Activated CD4-positive, CD25-positive, alpha-beta regulatory T cell treated with anti-CD3 and anti-CD28 coated beads, Interleukin-2, amount 50 U/mL, for 24 hours (primary cell): ENCODE measurements at regions not wholly inside any gene's neighbourhood (a gene's known extent, or its start where the extent isn't known, plus 50 kb on each side); places are given as distances from the start of the nearest gene placed in this dataset.
"Not testable (repeated sequence)": the region's sequence is repeated elsewhere in the genome, so short reads cannot be mapped to it uniquely, and the experiment has no call there.

Experiments used
- ATAC-seq, 2 donors: fragments of 150-1000 bp; cut with Tn5 transposase; one replicate each; pipeline ENCODE4 v1.10.0; 2021; ENCODE audit warnings: mild to moderate bottlenecking in 1 of 2, moderate library complexity in 1 of 2

DNA sequence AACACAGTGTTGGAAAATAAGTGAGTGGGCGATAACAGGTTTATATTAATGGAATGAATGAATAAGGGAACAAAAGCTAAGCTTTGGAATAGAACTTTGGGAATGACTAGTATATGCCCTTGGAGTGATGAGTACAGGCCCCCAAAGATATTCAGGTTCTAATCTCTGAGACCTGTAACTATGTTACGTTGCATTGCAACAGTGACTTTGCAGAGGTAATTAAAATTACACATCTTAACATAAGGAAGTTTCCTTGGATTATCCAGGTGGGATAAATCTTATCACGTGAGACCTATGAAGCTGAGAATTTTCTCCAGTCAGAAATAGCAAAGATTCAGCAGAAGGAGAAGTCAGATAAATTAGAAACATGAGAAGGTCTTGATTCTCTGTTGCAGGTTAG is 661.5 kb upstream of the LINC00305 start:
- ATAC-seq: no peak

- no peak for ATAC-seq
Observed at GRCh38 chr18:64809801-64810200, 660.9 kb upstream of the LINC00305 start.

DNA sequence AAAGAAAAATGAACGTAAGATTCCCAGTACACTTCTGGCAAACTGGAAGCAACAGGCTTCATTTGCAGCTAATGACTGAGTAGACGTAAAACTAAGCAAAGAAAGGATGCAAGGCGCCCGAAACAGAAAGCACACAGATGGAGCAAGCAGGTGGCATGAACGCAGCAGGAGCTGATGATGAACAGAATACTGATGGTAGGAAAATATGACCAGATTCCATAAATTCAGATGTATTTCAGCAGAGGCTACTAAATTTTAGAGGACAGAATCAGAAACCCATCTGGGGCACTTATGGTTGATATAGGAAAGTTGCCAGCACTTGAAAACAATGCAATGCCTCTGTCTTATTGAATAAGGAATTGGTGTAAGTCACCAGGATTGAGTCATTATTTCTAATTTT is 658.7 kb upstream of the LINC00305 start:
- ATAC-seq: no peak

- ATAC-seq: no peak
Observed at GRCh38 chr18:64806691-64807090, 657.8 kb upstream of the LINC00305 start.

- ATAC-seq: no peak
Observed at GRCh38 chr18:64806232-64806631, 657.3 kb upstream of the LINC00305 start.

DNA sequence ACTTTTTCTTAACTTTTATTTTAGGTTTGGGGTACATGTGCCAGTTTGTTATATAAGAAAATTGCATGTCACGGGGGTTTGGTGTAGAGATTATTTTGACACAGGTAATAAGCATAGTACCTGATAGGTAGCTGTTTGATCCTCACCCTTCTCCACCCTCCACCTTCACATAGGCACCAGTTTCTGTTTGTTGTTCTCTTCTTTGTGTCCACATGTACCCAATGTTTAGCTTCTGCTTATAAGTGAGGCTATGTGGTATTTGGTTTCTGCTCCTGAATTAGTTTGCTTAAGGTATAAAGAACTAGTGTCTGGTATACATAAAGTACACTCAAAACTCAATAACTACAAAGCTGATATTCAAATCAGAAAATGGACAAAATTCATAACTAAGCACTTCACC is 654.6 kb upstream of the LINC00305 start:
- ATAC-seq: no peak

DNA sequence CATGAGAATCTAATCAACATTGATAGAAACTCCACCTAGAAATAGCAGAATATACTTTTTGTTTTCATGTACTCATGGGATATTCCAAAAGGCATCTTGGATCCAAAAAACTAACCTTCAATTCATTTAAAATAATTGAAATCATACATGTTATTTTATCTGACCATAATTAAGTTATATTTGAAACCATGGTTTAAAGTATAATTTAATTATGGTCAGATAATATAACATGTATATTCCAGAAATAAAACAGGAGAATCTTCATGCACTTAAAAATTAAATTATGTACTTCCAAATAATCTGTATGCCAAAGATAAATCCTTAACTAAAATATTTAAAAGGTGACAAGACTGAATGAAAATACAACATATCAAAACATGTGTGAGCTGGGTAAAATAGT is 651.3 kb upstream of the LINC00305 start:
- ATAC-seq: no peak

DNA sequence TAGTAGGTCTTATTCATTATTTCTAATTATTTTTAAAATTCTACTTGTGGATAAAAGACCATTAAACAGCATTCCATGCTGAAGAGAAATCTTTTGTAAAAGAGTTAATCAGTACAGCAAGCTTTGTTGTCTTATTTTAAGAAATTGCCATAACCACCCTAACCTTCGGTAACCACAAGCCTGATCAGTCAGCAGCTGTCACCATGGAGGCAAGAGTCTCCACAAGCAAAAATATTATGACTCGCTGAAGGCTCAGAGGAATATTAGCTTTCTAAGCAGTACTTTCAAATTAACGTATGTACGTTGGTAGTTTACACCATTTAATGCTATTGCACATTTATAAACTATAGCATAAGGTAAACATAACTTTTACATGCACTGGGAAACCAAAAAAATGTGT is 650.5 kb upstream of the LINC00305 start:
- ATAC-seq: no peak

DNA sequence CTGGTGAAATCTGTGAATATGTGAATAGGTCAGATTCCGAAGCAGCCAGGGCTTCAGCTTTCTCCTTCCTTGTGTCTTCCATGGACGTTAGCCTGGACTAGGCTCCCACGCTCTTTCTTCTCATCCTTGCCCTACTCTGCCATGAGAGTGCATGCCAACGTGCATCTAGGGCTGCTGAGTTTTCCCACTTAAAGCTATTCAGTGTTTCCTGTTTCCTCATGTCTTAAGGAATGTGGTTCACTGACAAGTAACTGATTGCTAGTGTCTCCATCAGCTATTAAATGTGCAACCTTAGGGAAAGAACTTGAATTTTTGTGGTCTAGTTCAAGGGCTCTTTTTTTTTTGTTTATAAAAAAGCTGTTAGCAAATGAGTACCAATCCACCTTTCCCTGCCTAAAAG is 642.3 kb upstream of the LINC00305 start:
- ATAC-seq: no peak

DNA sequence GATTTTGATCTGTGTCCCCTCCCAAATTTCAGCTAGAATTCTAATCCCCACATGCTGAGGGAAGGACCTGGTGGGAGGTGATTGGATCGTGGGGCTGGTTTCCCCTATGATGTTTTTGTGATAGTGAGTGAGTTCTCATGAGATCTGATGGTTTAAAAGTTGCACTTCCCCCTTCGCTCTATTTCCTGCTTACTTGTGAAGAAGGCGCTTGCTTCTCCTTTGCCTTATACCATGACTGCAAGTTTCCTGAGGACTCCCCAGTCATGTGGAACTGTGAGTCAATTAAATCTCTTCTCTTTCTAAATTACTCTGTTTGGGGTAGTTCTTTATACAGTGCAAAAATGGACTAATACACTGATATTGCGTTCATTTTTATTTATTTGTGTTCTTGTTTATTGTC is 636.8 kb upstream of the LINC00305 start:
- no peak for ATAC-seq

DNA sequence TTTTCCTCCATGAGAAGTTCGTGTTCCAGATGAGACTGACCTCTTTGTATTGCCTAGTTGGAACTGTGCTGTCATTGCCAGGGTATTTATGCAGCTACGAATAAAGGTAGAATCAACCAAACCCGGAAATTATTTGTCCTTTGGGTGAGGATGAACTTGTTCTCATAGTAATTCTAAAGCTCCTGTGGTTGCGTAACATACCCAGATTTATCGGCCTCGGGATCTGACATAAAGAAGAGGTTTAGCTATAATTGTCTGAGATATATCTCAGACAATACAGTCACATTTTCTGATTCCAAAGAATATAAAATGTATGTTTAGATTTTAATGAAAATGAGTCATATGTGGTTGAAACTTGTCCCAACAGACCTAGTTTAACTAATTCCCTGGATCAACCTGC is 628.7 kb upstream of the LINC00305 start:
- no peak for ATAC-seq

DNA sequence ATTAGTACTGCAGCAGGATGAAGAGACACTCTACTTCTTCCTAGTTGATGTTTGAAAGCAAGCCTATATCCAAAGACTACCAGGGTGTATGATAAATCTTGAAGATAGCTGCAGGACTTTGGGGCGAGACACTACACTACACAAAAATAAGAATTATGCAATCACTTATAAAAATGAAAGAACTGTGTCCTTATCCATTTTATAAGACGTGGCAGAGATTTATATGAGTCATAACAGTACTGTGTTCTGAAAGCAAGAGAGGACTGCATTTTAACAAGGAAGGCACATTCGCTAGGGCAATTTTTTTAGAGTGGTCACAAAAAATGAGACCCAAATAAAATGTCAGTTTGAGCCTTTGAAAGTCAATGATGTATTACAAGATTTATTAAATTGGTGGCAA is 617.0 kb upstream of the LINC00305 start:
- no peak for ATAC-seq

DNA sequence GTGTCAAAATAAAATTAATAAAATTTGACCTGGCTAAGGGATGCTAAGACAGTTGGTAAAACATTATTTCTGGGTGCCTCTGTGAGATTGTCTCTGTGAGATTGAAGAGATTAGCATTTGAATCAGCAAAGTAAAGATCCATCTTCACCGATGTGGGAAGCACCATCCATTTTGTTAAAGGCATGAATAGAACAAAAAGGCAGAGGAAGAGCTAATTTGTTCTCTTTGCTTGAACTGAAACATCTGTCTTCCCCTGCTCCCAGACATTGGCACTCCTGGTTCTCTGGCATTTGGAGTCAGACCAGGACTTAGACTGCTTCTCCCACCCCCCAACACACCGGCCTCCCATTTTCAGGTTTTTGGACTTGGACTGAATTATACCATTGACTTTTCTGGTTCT is 603.8 kb upstream of the LINC00305 start:
- ATAC-seq: no peak

GRCh38 chr18:64749884-64750283 is 601.0 kb upstream of the LINC00305 start:
- no peak for ATAC-seq

GRCh38 chr18:64747803-64748202 is 598.9 kb upstream of the LINC00305 start:
- ATAC-seq: no peak

DNA sequence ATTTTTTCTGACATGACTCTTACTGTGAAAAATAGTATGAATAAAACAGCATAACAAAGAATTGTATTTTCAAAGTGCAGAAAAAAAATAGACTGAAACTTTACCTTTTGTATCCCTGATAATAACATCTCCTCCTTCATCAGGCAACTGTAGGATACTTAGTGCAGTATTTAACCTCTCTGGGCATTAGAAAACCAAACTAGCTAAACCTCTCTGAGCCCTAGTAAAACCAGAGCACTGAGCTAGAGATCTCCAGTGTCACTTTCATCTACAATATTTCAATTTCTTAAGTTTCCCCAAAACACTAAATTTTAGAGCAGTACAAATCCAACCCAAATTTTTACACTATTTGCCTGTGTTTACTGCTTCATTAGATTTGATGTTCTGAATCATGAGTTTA is 594.0 kb upstream of the LINC00305 start:
- no peak for ATAC-seq

DNA sequence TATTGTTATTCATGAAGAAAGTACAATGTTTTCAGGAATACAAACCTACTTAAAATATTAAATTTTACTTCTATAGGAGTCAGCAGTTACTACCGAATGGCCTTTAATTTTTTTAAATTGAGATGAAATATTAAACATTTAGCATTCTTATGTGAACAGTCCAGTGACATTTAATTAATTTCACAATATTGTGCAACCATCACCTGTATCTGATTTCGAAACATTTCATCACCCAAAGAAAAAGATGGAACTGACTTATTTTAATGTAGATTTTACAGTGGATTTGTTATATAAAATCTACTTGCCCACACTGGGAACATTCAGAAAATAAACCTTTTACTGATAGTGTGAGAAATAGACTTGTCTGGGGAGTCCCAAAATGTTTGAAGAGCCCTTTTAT is 585.2 kb upstream of the LINC00305 start:
- no peak for ATAC-seq

DNA sequence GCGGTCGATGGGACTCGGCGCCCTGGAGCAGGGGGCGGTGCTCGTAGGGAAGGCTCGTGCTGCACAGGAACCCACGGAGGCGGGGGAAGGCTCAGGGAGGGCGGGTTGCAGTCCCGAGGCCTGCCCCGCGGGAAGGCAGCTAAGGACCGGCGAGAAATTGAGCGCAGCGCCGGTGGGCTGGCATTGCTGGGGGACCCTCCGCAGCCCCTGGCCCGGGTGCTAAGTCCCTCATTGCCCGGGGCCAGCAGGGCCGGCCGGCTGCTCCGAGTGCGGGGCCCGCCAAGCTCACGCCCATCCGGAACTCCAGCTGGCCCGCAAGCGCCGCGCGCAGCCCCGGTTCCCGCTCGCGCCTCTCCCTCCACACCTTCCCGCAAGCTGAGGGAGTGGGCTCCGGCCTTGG is 576.8 kb upstream of the LINC00305 start:
- ATAC-seq: not testable (repeated sequence)

GRCh38 chr18:64720781-64721464 is 572.0 kb upstream of the LINC00305 start:
- no peak for ATAC-seq

GRCh38 chr18:64718808-64719207 is 569.9 kb upstream of the LINC00305 start:
- ATAC-seq: no peak

DNA sequence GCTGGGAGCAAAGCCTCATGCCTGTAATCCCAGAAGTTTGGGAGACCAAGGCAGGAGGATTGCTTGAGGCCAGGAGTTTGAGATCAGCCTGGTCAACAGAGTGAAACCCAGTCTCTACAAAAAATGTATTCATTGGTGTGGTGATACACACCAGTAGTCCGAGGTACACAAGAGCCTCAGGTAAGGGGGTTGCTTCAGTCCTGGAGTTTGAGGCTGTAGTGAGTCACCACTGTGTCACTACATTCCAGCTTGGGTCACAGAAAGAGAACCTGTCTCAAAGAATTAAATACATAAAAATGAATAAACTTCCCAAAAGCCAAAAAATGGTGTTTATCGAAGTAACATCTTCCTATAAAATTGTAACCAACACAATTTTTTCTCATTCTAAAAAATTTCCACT is 568.1 kb upstream of the LINC00305 start:
- ATAC-seq: no peak

DNA sequence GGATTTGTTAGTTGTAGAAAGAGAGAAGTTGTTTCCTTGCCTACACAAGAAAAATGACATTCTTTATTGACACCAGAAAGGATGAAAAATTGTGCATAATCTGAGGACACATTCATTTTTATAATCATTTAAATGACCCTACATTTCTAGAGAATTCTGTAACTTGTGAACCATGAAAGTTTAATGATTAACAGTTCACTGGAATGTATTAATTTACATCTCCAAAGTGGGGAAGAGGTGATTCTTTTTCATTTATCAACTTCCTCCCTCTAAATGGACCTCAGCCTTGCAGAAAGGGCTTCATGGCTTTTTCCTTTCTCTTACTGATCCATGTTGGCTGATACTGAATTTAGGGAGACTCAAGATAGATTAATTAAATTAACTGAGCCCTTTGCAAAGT is 565.2 kb upstream of the LINC00305 start:
- no peak for ATAC-seq

GRCh38 chr18:64713284-64713683 is 564.4 kb upstream of the LINC00305 start:
- ATAC-seq: no peak

GRCh38 chr18:64712035-64712434 is 563.1 kb upstream of the LINC00305 start:
- ATAC-seq: no peak

DNA sequence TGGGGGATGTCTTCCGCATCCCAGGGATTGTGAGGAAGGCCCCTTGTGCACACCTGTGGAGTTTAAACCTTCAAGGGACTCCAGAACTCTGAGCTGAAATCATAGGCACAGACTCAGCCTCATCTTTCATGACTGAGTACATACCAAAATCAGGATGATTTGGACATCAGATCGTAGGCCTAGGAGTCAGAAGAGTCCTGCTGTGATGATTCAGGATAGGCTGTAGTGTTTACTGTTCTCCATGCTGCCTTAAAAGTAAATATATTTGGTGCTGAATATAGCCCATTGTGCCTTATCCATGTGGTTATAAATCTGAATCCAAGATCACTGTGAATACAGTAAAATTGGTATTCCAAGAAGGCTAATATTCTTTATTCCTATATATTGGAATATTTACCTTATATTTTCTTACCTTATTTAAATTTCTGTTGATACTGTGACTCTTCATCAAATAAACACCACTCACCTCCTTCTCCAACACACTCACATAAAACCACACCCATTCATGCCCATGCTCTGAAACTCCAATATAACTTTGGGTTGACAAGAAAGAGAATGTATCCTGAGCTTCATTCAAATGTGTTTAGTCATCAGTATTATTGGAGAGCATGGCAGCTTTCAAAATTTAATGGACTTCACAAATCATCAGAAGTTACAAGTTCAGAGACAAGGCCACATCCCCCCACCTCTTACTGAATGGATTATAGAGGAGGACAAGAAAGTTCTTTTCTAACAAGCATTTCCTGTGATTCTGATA is 561.4 kb upstream of the LINC00305 start:
- no peak for ATAC-seq
